Esophagus muscularis mucosa (tissue), 4 donors: ENCODE measurements at regions not wholly inside any gene's neighbourhood (a gene's known extent, or its start where the extent isn't known, plus 50 kb on each side); places are given as distances from the start of the nearest gene placed in this dataset.

Experiments used
- CTCF ChIP-seq, 3 experiments: fragments of 200-600 bp in 2 of 3; fragments of 450-650 bp in 1 of 3; sonication (generic) in 2 of 3; IDR thresholded peaks; one replicate each; pipeline ENCODE4 v1.5.1; 2017 to 2019; ENCODE audit warnings: antibody characterized with exemption in 3 of 3, mild to moderate bottlenecking in 2 of 3, moderate library complexity in 1 of 3
- EP300 ChIP-seq: sonication (generic); formaldehyde crosslinking; IDR thresholded peaks from one replicate; pipeline ENCODE4 v1.6.1; 2017; ENCODE audit warnings: antibody characterized with exemption
- POLR2A ChIP-seq: fragments of 450-650 bp; IDR thresholded peaks from one replicate; pipeline ENCODE4 v1.6.1; 2017; ENCODE audit warnings: antibody characterized with exemption, moderate library complexity, mild to moderate bottlenecking, low read depth
- POLR2AphosphoS5 ChIP-seq, 2 donors: sonication (generic); formaldehyde crosslinking; IDR thresholded peaks; one replicate each; pipeline ENCODE4 v1.6.1; 2017; ENCODE audit warnings: antibody characterized with exemption in 2 of 2

GRCh38 chr12:72829838-72830237 lies 557.7 kb downstream of the TRHDE start:
- TF ChIP-seq CTCF (IDR thresholded peaks at IDR 0.05) (no peak), POLR2A (no peak), POLR2AphosphoS5 (IDR thresholded peaks at IDR 0.05) (no peak), EP300 (no peak)
